Medulla oblongata (tissue), 1 donor: ENCODE measurements at regions not wholly inside any gene's neighbourhood (a gene's known extent, or its start where the extent isn't known, plus 50 kb on each side); places are given as distances from the start of the nearest gene placed in this dataset.

Source experiments
- DNase-seq: peaks from one replicate; pipeline ENCODE4 v3.0.0-alpha.2; 2015; ENCODE audit errors: extremely low spot score

- DNase-seq: no peak
Measured at GRCh38 chr6:99073223-99073622, 125.5 kb upstream of the FBXL4 start.

GRCh38 chr6:99066044-99066443, 118.3 kb upstream of the FBXL4 start:
- no peak for DNase-seq

GRCh38 chr6:99064834-99065233, 117.1 kb upstream of the FBXL4 start:
- DNase-seq: no peak

DNA sequence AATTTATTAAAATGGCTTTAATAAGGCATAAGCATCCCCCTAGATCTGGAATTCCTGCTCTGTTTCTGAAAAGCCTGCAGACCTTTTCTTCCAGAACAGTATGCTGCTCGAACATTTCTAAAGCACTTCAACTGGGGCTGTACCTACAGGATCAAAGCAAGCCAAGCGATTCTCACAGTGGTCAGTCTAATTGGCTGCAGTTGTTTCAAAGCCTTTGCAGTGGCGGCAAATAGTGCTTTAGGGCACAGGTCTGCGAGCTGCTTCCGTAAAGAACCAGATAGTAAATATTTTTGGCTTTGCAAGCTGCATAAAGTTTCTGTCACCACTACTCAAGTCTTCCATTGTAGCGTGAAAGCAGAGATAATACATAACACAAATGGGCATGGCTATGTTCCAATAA, 88.9 kb upstream of the FBXL4 start:
- DNase-seq: no peak

GRCh38 chr6:99032396-99032795, 84.7 kb upstream of the FBXL4 start:
- DNase-seq: no peak

GRCh38 chr6:99031957-99032356, 84.2 kb upstream of the FBXL4 start:
- DNase-seq: no peak

- no peak for DNase-seq
Measured at GRCh38 chr6:99030915-99031314, 83.2 kb upstream of the FBXL4 start.

DNA sequence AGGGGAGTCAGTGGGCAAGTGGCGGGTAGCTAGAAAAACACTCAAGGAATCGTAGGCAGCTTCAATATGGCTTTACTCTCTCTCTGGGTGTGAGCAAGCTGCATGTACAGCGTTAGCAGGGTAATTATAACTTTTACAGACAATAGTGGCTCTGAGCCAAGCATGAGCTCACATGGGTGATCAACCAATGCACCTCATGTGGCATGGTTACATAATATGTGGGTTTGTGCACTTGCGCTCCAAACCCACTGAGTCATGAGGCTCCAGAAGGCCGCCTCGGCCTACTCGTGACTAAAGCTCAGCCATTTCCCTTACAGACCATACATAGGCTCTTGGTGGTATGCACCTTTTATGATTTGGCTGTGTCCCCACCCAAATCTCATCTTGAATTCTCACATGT, 78.4 kb upstream of the FBXL4 start:
- DNase-seq: no peak

DNA sequence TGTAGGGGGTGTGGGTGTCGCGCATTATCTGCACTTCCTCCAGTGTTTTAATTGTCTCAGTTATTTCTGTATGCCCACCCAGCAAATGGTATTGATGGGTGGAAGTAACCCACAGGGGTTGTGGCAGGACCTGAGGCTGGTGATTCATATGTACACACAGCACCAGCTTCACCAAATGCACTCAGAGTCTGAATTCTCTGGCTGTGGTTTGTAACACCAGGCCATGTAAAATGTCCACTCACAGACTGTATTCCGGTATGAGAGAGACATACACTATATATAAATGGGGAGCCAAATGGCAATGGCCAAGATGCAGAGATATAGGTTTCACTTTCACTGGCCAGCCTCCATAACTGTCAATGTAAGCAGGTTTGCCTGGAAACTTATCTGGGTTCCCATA, 76.3 kb upstream of the FBXL4 start:
- DNase-seq: no peak

- DNase-seq: no peak
Measured at GRCh38 chr6:99022039-99022609, 74.4 kb upstream of the FBXL4 start.

GRCh38 chr6:99019381-99019780, 71.6 kb upstream of the FBXL4 start:
- no peak for DNase-seq

DNA sequence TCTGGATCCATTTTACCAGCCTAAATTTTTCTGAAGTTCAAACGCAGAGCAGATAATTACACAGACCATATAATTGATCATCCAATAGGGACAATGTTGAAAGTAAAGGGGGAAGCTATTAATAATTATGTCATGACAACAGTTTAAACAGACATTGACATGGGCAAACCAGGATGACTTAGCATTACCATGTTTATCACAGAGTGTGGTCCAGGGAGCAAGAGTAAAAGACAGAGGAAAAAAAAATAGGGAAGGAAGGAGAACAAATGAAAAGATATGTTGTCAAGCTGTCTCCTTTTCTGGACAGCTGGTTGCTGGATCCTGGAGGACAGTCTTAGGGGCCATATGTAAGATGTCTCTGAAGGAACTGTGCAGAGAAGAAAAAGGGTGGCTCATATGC, 69.4 kb upstream of the FBXL4 start:
- no peak for DNase-seq

DNA sequence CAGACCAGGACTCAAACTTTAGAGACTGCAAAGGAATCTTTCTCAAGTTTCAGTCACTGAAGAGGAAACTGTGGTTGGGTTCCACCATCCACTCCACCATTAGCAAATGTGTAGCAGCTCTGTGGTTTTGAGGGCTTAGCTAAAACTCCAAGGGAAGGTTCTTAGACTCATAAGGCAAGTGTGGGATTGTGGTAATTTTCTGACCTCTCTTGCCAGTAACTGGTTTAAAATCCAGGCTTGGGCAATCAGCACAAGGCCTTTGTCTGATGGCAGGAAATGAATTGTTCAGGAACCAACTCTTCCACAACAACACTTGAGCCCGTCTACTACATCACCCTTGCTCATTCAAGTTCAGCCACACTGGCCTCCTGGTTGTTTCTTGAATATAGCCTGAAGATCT, 68.6 kb upstream of the FBXL4 start:
- no peak for DNase-seq

DNA sequence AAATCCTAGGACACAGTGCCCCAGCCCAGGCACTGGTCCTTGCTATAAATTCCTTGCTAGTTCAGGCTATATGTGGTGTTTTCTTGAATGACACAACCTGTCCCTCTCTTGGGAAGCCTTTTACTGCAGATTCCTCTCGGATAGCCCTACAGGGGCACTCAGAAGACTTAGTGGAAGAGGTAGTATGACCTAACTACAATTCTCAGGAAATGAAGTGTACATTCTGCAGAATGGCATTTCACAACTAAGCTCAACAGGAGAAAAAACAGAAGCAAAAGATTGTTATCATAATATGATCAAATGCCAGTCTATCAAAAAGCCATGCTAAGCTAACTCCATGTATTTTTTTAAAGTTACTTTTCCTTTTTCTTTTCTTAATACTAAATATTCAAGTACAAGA, 66.3 kb upstream of the FBXL4 start:
- no peak for DNase-seq

GRCh38 chr6:99013661-99014060, 65.9 kb upstream of the FBXL4 start:
- no peak for DNase-seq

- no peak for DNase-seq
Measured at GRCh38 chr6:99013145-99013544, 65.4 kb upstream of the FBXL4 start.

GRCh38 chr6:99011151-99011550, 63.4 kb upstream of the FBXL4 start:
- DNase-seq: no peak

- no peak for DNase-seq
Measured at GRCh38 chr6:99002831-99003230, 55.1 kb upstream of the FBXL4 start.

DNA sequence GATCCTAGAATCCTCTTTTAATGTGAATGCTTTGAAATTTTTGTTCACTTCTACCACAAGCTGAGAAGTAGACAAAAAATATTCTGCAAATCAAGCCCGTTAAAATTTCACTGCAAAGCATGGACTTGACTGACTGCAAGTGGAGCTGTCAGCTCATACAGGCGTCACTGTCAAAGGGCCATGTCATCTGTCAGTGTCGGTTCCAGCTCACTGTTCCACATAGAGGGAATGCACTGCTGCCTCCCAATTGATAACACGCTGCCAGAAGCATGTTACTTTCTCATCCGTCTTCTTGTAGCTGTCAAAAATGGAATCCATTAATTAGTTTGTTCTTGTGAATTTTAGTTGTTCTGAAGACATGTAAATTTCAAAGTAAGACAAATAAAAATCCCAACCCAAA, 50.4 kb upstream of the FBXL4 start:
- DNase-seq: no peak
